ENCODE measurements at regions not wholly inside any gene's neighbourhood (a gene's known extent, or its start where the extent isn't known, plus 50 kb on each side); places are given as distances from the start of the nearest gene placed in this dataset.

DNA sequence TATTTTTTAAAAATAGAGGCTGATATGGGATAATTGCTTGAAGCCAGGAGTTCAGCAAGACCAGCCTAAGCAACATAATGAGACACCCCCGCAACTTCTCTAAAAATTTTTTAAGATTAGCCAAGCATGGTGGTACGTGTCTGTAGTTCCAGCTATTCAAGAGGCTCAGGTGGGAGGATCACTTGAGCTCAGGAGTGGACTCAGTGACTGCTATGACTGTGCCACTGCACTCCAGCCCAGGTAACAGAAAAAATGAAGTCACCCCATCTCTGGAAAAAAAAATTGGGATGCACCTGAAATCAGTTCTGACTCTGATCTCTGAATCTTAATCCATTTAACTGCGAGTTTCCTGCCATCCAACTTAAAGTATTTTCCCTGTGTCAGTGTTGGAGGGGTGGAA is 124.2 kb downstream of the MRPS6 start:
- TF ChIP-seq, protein P1, sequence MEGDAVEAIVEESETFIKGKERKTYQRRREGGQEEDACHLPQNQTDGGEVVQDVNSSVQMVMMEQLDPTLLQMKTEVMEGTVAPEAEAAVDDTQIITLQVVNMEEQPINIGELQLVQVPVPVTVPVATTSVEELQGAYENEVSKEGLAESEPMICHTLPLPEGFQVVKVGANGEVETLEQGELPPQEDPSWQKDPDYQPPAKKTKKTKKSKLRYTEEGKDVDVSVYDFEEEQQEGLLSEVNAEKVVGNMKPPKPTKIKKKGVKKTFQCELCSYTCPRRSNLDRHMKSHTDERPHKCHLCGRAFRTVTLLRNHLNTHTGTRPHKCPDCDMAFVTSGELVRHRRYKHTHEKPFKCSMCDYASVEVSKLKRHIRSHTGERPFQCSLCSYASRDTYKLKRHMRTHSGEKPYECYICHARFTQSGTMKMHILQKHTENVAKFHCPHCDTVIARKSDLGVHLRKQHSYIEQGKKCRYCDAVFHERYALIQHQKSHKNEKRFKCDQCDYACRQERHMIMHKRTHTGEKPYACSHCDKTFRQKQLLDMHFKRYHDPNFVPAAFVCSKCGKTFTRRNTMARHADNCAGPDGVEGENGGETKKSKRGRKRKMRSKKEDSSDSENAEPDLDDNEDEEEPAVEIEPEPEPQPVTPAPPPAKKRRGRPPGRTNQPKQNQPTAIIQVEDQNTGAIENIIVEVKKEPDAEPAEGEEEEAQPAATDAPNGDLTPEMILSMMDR (IDR thresholded peaks at IDR 0.05) = no peak
- TF ChIP-seq EP300 (IDR thresholded peaks at IDR 0.05; ENCODE audit: low read depth) (no peak), POLR2A (IDR thresholded peaks at IDR 0.05) (no peak), POLR2AphosphoS5 (IDR thresholded peaks at IDR 0.05) (no peak)
